NT2/D1 (cell line): ENCODE measurements at regions not wholly inside any gene's neighbourhood (a gene's known extent, or its start where the extent isn't known, plus 50 kb on each side); places are given as distances from the start of the nearest gene placed in this dataset.

ENCODE experiments used
- DNase-seq: peaks from one replicate; pipeline ENCODE4 v3.0.0-alpha.2; 2011; ENCODE audit warnings: low read depth, low spot score
- H3K27me3 ChIP-seq: 2 replicates; pipeline ENCODE4 v1.6.0; 2011; ENCODE audit warnings: mild to moderate bottlenecking; ENCODE audit not compliant: insufficient read length, insufficient read depth
- H3K36me3 ChIP-seq: 2 replicates; pipeline ENCODE4 v1.6.1; 2011; ENCODE audit warnings: mild to moderate bottlenecking, low read length, mixed read lengths; ENCODE audit not compliant: insufficient read depth, insufficient read length
- H3K4me1 ChIP-seq: 2 replicates; pipeline ENCODE4 v1.5.1; 2011; ENCODE audit not compliant: insufficient read depth, insufficient read length
- H3K4me3 ChIP-seq: 2 replicates; pipeline ENCODE4 v1.5.1; 2011; ENCODE audit warnings: low read depth; ENCODE audit not compliant: insufficient read length
- H3K9ac ChIP-seq: 2 replicates; pipeline ENCODE4 v1.6.0; 2011; ENCODE audit warnings: low read depth; ENCODE audit not compliant: insufficient read length
- H3K9me3 ChIP-seq: 2 replicates; pipeline ENCODE4 v1.5.1; 2011; ENCODE audit warnings: mild to moderate bottlenecking, low read length; ENCODE audit not compliant: insufficient read depth
- SUZ12 ChIP-seq: IDR thresholded peaks from 2 replicates; pipeline ENCODE4 v1.6.1; 2011; ENCODE audit not compliant: insufficient read length, insufficient read depth; ENCODE audit errors: extremely low read depth
- YY1 ChIP-seq: IDR thresholded peaks from 2 replicates; pipeline ENCODE4 v1.6.1; 2011; ENCODE audit not compliant: insufficient read length, insufficient read depth
- ZNF274 ChIP-seq: IDR thresholded peaks from 2 replicates; pipeline ENCODE4 v1.6.1; 2011; ENCODE audit warnings: mild to moderate bottlenecking, low read depth, low read length

GRCh38 chr22:47775686-47776085, 1013.2 kb downstream of the TBC1D22A start:
- H3K9me3 ChIP-seq = no peaks in the 10 kb centered on the region
- no peak overlapping the region for H3K9ac ChIP-seq
- TF ChIP-seq ZNF274 = no peak
- TF ChIP-seq SUZ12 = no peak
- no peak for TF ChIP-seq YY1
- no peak overlapping the region for H3K4me3 ChIP-seq
- no peaks in the 10 kb centered on the region for H3K36me3 ChIP-seq
- DNase-seq = no peak
- H3K4me1 ChIP-seq = no peaks in the 10 kb centered on the region
- H3K27me3 ChIP-seq = no peaks in the 10 kb centered on the region

GRCh38 chr22:47775191-47775590, 1012.7 kb downstream of the TBC1D22A start:
- Histone ChIP-seq H3K4me3 (no peak overlapping the region), H3K27me3 (no peaks in the 10 kb centered on the region), H3K36me3 (no peaks in the 10 kb centered on the region), H3K4me1 (no peaks in the 10 kb centered on the region), H3K9me3 (no peaks in the 10 kb centered on the region), H3K9ac (no peak overlapping the region)
- TF ChIP-seq YY1 (no peak), SUZ12 (no peak), ZNF274 (no peak)
- DNase-seq = no peak

- H3K36me3 ChIP-seq = no peaks in the 10 kb centered on the region
Measured at GRCh38 chr22:47773635-47774034, 1011.2 kb downstream of the TBC1D22A start.

GRCh38 chr22:47772864-47773263, 1010.4 kb downstream of the TBC1D22A start:
- H3K36me3 ChIP-seq = no peaks in the 10 kb centered on the region
- DNase-seq = no peak
- no peak overlapping the region for H3K4me3 ChIP-seq
- H3K9me3 ChIP-seq = no peaks in the 10 kb centered on the region
- TF ChIP-seq ZNF274 = no peak
- TF ChIP-seq YY1 = no peak
- TF ChIP-seq SUZ12 = no peak
- H3K9ac ChIP-seq = no peak overlapping the region
- no peaks in the 10 kb centered on the region for H3K27me3 ChIP-seq
- no peaks in the 10 kb centered on the region for H3K4me1 ChIP-seq

More at GRCh38 chr22:47773635-47774034, 1011.2 kb downstream of the TBC1D22A start:
- DNase-seq = no peak
- Histone ChIP-seq H3K9me3 (no peaks in the 10 kb centered on the region), H3K4me3 (no peak overlapping the region), H3K9ac (no peak overlapping the region), H3K4me1 (no peaks in the 10 kb centered on the region), H3K27me3 (no peaks in the 10 kb centered on the region)
- no peak for TF ChIP-seq YY1
- no peak for TF ChIP-seq ZNF274
- TF ChIP-seq SUZ12 = no peak

GRCh38 chr22:47769652-47770051, 1007.2 kb downstream of the TBC1D22A start:
- H3K9me3 ChIP-seq = no peaks in the 10 kb centered on the region
- DNase-seq = no peak
- no peaks in the 10 kb centered on the region for H3K36me3 ChIP-seq
- H3K9ac ChIP-seq = no peak overlapping the region
- TF ChIP-seq YY1 = no peak
- no peak for TF ChIP-seq SUZ12
- no peak for TF ChIP-seq ZNF274
- no peaks in the 10 kb centered on the region for H3K4me1 ChIP-seq
- H3K27me3 ChIP-seq = no peaks in the 10 kb centered on the region
- H3K4me3 ChIP-seq = no peak overlapping the region

GRCh38 chr22:47768027-47768426, 1005.6 kb downstream of the TBC1D22A start:
- H3K9ac ChIP-seq = no peak overlapping the region
- TF ChIP-seq SUZ12 = no peak
- no peaks in the 10 kb centered on the region for H3K9me3 ChIP-seq
- H3K4me1 ChIP-seq = no peaks in the 10 kb centered on the region
- no peaks in the 10 kb centered on the region for H3K36me3 ChIP-seq
- no peaks in the 10 kb centered on the region for H3K27me3 ChIP-seq
- DNase-seq = no peak
- no peak overlapping the region for H3K4me3 ChIP-seq

GRCh38 chr22:47767403-47767802, 1005.0 kb downstream of the TBC1D22A start:
- H3K36me3 ChIP-seq = no peaks in the 10 kb centered on the region
- no peak overlapping the region for H3K4me3 ChIP-seq
- no peaks in the 10 kb centered on the region for H3K9me3 ChIP-seq
- H3K9ac ChIP-seq = no peak overlapping the region
- H3K4me1 ChIP-seq = no peaks in the 10 kb centered on the region
- TF ChIP-seq ZNF274 (no peak), YY1 (no peak), SUZ12 (no peak)
- DNase-seq = no peak
- no peaks in the 10 kb centered on the region for H3K27me3 ChIP-seq

- H3K4me1 ChIP-seq = no peaks in the 10 kb centered on the region
- TF ChIP-seq ZNF274 (no peak), YY1 (no peak), SUZ12 (no peak)
- no peak for DNase-seq
Measured at GRCh38 chr22:47765757-47766156, 1003.3 kb downstream of the TBC1D22A start.

More at GRCh38 chr22:47765757-47766156, 1003.3 kb downstream of the TBC1D22A start:
- H3K9ac ChIP-seq = no peak overlapping the region
- H3K4me3 ChIP-seq = no peak overlapping the region
- no peaks in the 10 kb centered on the region for H3K36me3 ChIP-seq
- peaks cover 2% of the 10 kb centered on the region for H3K27me3 ChIP-seq
- H3K9me3 ChIP-seq = no peaks in the 10 kb centered on the region
